ENCODE measurements at regions not wholly inside any gene's neighbourhood (a gene's known extent, or its start where the extent isn't known, plus 50 kb on each side); places are given as distances from the start of the nearest gene placed in this dataset.
"Not testable (repeated sequence)": the region's sequence is repeated elsewhere in the genome, so short reads cannot be mapped to it uniquely, and the experiment has no call there.

DNA sequence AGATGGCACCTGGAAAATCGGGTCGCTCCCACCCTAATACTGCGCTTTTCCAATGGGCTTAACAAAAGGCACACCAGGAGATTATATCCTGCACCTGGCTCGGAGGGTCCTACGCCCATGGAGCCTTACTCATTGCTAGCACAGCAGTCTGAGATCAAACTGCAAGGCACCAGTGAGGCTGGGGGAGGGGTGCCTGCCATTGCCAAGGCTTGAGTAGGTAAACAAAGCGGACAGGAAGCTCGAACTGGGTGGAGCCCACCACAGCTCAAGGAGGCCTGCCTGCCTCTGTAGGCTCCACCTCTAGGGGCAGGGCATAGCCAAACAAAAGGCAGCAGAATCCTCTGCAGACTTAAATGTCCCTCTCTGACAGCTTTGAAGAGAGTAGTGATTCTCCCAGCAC, 814.8 kb downstream of the SEMA5A start:
- DNase-seq: not testable (repeated sequence)

DNA sequence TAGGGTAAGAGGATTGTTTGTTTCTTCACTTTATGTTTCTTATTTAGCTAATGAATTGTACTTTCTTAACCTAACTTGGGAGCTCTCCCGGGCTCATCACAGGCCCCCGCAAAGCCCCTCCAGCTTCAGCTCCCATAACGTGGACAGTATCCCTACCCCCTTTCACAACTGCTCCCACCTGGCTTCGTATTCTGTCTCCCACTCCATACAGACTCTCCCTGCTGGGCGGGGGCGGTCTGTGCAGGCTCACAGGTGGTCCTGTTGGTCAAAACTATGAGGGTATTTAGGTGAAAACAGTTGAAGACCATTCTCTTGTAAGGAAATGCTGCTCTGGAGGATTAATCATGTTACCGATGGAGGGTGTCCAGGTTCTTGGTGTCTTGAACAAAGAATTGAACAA, 805.3 kb downstream of the SEMA5A start:
- no peak for DNase-seq

DNA sequence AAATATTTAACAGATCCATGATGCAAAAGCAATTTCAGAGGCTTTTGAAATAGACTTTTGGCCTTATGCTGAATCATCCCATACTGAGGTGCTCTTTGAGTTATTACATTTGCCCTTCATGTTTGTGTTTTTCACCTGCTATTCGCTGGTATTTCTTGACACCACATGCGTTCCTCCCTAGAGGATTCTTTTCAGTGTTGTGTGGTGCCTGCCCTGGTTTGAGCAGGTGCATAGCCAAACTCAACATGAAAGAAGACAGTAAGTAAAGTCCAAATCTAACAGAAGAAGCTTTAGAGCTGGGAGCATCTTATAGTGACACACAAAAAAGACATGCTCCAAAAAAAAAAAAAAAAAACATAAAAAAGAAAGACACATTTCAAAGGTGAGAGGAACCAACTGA, 796.3 kb downstream of the SEMA5A start:
- DNase-seq: no peak

DNA sequence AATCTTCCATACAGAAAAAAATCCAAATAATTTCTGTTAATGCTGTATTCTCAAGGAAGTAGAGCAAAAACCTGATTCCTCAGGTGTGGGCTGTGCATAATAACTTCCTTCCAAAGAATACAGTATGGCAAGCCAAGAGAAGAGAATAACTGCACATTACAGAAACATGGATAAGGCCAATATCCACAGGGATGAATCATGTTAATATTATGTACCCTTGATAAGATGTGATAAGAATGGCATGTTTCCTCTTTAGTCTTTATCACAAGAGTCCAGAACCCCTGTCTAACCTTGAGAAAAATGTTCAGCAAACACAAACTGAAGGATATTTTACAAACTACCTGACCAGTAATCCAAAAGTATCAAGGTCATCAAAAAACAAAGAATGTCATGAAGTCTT, 795.8 kb downstream of the SEMA5A start:
- DNase-seq: no peak

DNA sequence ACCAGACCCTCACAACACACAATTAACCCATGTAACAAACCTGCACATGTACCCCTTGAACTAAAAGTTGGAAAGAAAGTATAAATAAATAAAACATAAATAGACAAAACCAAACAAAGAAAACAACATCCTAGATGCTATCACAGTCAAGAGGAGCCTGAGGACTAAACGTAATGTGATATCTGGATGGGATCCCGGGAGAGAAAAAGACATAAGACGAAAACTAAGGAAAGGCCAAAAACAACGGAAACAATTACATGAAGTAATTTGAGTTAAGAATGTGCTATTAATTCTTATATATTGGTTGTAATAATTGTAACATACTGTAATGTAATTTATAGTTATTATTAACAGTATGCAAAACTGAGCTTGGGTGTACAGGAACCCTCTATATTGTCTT, 793.9 kb downstream of the SEMA5A start:
- no peak for DNase-seq

DNA sequence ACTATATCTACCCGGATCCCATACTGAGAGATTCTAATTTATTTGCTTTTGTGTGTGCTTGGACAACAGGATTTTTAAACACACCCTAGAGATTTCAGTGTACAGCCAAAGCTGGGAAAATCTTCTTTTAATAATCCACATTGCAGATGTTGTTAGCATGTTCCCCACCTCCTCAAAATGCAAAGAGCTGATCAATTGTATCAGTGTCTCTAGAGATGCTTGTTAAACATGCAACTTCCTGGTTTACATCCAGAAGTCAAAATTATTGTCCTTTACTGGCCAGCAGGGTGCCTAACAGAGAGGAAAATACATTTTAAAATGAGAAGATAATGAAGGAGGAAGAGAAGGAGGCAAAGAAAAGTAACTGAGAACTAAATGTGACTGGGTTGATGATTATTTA, 793.3 kb downstream of the SEMA5A start:
- no peak for DNase-seq

DNA sequence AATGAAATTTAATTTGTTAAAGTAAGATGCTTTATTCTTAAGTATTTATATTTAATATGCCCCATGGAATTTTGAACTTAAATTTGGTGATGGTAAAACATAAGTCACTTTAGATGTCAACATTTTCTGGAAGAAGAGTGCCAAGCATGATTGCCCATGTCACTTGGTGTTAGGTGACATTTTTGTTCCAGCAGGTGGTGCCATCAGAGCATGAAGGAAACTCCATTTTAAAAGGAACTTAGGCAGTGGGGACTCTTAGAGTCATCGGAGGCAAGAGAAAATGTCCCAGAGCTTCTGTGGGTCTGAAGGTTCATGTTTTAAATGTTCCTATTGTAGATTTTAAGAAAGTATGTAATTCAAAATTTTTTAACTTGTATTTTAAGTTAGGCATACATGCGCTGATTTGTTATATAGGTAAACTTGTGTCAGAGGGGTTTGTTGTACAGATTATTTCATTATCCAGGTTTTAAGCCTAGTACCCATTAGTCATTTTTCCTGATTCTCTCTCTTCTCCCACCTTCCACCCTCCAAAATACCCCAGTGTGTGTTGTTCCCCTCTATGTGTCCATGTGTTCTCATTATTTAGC, 789.3 kb downstream of the SEMA5A start:
- DNase-seq: peak; percentile 12

DNA sequence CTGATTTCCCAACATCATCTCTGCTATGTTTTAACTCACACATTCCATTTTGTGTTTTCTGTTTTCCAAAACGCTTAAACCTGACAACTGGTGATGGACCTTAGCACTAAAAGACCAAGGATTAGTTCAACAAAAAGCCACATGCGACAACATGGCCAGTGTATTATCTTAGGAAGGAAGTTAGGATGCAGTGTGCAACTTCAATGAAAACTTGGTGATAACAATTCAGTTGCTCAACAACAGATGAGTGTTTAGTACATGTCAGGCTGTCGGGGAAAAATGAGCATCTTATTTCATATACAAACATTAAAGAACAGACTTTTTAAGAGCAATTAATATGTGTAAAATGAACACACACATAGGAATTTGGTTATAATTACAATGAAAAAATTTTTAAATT, 780.0 kb downstream of the SEMA5A start:
- no peak for DNase-seq

DNA sequence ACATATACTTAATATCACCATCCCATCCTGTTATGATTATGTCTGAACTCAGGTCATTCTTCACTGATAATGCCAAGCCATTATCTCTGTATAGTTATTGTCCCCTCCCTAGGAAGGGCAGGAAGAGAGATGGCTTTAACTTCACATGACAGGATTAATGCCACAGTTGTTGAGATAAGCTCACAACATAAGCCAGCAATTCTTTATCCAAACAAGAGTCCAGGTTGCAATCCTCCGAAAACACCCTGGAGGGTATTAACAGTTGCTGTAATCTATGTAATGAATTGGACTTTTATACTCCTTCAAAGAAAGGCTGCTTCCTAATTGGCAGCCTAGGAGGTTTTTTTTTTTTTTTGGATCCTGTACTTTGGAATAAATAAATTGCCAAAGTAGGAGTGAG, 779.4 kb downstream of the SEMA5A start:
- DNase-seq: no peak

DNA sequence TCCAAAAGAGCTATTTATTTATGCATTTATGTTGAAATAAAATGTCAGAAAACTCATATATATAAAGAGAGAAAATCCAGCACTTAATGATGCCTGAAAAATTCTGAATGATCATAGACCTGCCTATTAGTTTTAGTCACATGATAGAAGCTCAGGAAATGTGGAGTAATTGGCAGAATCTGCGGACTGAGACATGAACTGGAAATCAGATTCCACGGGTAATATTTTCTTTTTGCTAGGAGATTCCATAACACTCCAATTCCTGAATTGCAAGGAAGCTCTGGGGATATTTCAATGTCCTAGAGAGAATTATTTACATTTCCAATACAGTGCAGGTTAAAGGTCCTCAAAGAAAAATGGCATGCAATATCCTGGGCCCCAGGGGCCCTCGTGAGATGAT, 778.8 kb downstream of the SEMA5A start:
- DNase-seq: no peak

DNA sequence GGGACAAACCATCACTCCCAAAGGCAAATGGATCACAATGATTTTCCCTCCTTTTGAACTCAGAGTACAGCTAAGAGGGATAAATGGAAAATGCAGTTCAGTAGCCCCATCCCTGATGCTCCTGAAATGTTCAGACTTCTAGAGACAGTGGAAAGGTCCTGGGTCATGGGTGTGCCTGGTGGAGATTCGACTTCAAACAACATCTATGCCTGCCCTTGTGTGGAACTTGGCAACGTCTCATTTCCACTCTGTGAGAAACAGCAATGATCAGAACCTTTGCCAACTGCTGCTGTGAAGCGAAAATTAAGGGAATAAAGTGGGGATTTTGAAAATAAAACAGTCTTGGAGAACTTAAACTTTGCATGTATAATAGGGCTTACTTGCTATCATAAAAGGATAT, 778.1 kb downstream of the SEMA5A start:
- no peak for DNase-seq

DNA sequence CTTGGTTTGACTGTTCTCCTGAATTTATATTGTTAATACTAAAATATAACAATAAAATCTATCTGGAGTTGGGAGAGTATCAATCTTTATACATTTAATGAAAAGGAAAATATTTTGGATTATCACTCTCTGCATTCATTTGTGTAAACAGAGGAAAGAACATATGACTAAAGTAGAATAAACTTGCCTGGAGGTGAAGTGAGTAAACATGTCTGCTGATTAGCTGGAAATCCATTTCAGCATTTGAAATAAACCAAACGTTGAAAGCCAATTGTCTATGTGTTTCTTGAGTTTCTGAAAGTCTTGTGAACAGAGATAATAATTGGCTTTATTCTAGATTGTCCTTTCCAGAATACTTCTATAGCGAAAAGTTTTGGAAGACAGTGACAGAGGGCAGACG, 776.2 kb downstream of the SEMA5A start:
- DNase-seq: no peak

DNA sequence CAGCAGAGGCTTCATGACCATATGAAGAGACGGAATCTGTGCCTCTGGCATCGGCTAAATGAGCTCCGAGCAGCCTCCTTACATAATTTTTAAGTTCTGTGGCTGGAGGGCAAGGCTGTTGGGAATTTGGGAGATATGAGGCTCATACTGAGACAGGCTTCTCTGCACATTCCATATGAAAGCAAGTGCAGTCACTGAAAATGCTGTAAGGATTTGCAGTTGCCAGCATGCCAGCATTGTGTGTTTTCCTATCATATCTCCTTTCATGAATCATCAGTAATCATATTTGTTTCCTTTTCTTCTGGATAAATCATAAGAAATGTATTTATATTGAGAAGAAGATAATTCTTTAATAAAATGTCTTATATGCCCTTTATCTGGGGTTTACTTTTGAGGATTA, 775.4 kb downstream of the SEMA5A start:
- no peak for DNase-seq

DNA sequence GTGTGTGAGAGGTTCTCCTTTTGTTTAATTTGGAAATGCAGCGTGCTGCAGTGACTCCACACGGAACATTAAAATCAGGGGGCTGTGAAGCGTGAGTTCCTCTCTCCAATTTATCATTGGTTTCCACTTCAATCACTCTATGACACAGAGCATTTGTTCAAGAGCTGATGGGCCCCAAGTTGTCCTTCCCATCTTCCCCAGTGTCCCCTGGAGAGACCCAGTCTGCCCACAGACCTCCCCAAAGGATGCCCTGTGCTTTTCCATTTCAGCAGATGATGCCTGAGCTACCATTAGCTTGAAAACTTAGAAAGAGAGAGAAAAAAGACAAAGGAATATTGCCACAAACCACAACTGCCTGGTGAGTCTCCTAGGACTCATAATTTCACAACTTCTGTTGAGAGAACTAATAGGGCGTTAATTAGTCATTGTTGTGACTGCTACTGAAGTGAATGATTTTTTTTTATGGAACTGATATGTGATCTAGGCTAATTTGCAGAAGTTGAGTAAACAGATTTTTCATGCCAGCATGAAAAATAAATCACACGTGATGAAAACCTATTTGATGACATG, 772.7 kb downstream of the SEMA5A start:
- DNase-seq: no peak

DNA sequence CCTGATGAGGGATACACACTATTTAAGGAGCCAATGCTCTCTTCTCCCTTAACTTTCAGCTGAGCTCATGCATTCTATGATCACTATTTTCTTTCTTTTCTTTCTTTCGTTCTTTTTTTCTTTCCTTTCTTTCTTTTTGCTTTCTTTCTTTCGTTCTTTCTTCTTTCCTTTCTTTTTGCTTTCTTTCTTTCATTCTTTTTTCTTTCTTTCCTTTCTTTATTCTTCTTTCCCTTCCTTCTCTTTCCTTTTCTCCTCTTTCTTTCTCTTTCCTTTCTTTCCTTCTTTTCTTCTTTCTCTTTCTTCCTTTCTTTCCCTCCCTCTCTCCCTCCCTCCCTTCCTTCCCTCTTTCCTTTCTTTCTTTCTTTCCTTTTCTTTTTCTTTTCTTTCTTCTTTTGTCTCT, 761.2 kb downstream of the SEMA5A start:
- no peak for DNase-seq

DNA sequence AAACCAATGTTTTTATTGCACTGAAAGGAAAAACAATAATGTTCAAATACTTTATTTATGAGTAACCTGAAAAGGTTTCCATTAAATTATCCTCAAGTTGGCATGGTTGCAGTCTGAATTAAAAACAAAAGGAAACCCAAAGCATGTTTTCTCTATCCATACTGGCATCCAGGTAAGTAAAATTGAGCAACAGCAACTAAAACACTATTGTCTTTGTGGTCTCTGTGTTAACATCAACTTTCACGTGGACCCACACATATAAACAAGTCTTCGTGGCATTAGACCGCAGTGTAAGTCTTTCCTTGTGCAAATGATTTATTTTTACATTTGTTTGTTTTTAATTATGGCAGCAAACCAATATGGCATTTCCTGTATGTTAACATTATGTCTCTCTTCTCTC, 757.6 kb downstream of the SEMA5A start:
- no peak for DNase-seq

DNA sequence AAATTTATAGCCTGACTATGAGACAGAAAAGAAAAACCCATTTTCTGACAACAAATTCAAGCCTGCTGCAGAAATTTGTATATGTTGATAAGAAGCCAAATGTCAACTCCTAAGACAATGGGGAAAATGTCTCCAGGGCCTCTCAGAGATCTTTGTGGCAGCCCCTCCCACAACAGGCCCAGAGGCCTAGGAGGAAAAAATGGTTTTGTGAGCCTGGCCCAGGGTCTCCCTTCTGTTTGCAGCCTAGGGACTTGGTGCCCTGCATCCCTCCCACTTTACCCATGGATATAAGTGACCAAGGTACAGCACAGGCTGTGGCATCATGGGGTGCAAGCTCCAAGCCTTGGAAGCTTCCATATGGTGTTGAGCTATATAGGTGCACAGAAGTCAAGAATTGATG, 740.2 kb downstream of the SEMA5A start:
- no peak for DNase-seq

DNA sequence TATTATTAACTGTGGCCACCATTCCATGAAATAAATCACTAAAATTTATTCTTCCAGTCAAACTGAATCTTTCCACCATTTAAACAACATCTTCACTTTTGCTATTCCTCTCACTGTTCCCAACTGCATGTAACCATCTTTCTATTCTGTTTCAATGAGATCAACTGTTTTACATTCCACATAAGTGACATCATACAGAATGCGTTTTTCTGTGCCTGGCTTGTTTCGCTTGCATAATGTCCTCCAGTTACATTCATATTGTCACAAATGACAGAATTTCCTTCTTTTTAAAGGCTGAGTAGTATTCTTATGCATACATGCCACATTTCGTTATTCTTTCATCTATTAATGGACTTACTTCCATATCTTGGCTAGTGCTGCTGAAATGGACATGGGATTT, 738.2 kb downstream of the SEMA5A start:
- no peak for DNase-seq

DNA sequence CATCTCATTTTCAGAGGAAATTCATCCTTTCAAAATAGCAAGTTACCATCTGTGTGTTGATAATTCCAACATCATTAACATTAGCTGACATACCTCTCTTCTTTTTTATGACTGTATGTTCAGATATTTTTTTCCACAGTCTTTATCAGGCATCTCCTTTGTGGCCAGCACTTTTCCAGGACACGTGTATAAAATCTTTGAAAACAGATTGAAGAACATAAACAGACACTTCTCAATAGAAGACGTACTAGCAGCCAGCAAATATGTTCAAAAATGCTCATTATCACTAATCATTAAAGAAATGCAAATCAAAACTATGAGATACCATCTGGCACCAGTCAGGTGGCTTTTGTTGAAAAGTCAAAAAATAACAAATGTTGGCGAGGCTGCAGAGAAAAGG, 734.3 kb downstream of the SEMA5A start:
- no peak for DNase-seq

DNA sequence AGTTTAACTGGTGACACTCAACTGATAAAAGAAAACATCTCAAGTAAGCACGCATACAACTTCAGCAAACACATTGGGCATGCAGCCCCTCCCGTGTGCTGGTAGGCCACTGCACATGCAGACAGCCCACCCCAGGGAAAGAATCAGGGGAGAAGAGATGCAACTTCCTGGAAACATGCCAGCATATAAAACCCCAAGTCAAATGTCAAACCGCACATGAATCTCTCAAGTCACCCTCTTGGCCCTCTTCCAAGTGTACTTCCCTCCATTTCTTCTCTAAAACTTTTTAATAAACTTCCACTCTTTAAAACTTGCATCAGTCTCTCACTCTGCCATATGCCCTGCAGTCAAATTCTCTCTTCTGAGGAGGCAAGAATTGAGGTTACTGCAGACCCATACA, 732.7 kb downstream of the SEMA5A start:
- no peak for DNase-seq

DNA sequence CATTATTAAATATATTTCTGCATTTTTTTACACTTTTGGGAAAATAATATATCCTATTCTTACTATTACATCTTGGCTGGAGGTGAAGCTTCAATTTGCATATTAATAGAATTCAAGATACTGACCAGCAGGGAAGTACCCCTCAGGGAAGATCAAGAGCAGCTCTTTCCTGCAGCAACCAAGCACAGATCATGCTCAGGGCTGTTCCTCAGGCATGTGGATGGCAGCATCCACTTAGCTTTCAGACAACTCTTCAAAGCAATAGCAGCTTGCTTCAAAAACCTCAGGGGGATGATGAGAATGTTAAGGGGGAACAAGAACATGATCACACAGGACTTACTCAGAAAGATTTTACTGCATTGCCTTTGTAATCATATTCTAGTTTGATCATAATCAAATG, 731.8 kb downstream of the SEMA5A start:
- DNase-seq: no peak

DNA sequence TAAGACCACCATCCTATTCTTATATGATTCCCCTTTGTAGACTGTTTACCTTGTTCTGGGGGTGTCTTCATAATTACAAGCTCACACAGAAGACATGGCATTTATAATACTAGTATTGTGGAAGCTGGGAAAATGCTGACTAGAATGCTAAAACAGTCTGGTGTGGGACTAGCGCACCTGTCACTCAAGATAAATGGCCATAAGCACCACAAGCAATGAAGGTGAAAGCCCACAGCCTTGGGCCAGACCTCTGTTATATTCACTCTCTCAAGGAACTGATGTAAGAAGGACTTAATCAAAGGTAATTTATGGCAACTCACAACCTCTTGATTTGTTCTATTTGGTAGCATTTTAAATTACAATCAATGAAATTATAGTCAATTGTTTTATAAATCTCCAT, 721.5 kb downstream of the SEMA5A start:
- no peak for DNase-seq

DNA sequence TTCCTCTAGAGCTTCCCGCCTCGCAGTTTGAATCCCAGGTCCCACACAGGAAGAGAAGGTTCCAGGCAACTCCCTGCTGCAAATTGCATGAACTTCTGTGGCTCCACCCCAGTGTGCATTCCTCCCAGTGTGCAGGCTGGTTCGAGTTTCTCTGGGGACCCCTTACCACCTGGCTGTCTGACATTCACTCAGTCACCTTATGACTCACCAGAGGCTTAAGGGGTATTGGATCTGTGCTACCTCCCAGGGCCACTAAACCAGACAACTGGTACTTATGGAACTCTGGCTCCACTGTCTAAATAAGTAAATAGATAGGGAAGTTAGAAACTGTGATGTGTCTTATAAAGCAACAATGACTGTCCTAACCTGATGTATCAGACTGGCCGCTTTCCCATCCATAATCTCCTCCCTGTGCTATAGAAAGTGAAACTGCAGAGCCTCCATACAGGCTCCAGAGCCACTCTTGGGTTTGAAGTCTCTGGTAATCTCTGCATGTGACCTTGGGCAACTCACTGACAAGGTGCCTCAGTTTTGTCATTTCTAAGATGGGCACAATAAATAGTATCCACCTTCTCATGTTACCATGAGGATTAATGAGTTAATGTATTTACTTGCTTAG, 720.6 kb downstream of the SEMA5A start:
- no peak for DNase-seq

DNA sequence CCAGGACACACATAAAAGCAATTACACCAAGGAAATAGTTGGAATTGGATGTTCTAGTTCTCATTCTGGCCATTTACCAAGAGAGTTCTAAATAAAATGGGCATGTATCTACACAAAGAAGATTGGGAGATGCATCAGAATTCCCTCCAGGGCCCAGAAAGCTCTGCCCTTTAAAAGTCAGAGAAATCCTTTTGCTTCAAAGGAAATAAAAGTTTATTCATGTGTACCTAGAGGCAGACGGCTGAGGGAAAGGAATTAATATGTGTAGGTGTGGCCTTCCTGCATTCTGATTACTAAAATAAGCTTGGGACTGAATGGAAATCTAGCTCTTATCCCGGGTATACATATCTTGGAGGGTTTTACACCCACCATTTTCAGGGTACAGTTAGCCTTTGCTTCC, 719.4 kb downstream of the SEMA5A start:
- no peak for DNase-seq

DNA sequence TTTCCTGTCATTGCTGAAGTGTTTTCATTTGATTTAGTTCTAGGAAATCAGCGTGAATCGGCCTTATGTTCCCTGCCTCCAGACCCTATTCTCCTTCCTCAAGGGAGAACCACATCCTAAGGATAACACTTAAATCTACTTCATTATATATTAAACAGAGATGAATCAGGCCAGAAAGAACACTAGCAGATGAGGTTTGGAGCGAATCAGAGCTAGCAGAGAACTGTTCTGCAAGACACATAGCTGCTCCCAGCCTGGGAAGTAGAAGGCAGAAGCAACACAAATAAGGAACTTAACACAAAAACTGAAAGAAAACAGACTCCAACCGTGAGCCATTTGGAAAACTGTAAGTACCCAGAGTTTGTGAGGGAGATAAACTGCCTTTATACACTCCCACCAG, 718.2 kb downstream of the SEMA5A start:
- no peak for DNase-seq

Data from NCI-H187 treated with DMSO at 0.1 percent for 48 hours (cell line).